Choroid plexus epithelial cell (primary cell): ENCODE measurements at regions not wholly inside any gene's neighbourhood (a gene's known extent, or its start where the extent isn't known, plus 50 kb on each side); places are given as distances from the start of the nearest gene placed in this dataset.

Source experiments
- DNase-seq: peaks from one replicate; pipeline ENCODE4 v3.0.0-alpha.2; 2010; ENCODE audit warnings: low read depth
- H3K4me3 ChIP-seq: 2 replicates; pipeline ENCODE4 v1.5.1; 2011; ENCODE audit warnings: low read depth, mild to moderate bottlenecking, control low read depth, low read length, moderate library complexity
- TF ChIP-seq, protein P1 (sequence below): conservative IDR thresholded peaks from 2 replicates; pipeline ENCODE4 v1.5.1; 2011; ENCODE audit warnings: low read depth, mild to moderate bottlenecking, control low read depth, inconsistent platforms, low read length, moderate library complexity

DNA sequence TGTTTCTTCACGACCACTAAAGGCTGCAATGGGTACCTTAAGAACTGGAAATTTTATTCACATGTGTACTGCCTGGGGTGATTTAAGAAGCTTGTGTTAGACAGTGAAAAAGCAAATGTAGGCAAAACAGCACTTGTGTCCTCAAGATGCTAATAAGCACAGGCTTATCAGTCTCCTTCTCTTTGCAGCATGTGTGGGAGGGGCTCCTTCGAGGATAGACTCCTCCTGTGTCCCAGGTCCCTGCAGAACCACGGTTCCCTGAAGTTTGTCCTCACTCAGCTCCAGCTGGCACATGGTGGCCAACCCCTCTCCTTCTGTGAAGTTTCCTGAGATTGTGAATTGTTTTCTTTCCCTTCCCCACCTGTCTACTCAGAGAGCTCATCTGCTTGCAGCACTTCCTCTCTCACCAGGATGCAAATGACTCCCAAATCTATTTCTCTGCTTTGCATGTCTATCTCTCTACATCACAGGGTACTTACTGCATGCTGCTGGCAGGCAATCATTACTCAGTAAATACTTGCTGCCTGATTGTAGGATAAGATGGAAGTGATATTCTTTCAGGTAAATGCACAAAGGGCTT lies 589.6 kb upstream of the KLHL29 start:
- TF ChIP-seq, protein P1, sequence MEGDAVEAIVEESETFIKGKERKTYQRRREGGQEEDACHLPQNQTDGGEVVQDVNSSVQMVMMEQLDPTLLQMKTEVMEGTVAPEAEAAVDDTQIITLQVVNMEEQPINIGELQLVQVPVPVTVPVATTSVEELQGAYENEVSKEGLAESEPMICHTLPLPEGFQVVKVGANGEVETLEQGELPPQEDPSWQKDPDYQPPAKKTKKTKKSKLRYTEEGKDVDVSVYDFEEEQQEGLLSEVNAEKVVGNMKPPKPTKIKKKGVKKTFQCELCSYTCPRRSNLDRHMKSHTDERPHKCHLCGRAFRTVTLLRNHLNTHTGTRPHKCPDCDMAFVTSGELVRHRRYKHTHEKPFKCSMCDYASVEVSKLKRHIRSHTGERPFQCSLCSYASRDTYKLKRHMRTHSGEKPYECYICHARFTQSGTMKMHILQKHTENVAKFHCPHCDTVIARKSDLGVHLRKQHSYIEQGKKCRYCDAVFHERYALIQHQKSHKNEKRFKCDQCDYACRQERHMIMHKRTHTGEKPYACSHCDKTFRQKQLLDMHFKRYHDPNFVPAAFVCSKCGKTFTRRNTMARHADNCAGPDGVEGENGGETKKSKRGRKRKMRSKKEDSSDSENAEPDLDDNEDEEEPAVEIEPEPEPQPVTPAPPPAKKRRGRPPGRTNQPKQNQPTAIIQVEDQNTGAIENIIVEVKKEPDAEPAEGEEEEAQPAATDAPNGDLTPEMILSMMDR = no peak
- no peak overlapping the region for H3K4me3 ChIP-seq
- no peak for DNase-seq

DNA sequence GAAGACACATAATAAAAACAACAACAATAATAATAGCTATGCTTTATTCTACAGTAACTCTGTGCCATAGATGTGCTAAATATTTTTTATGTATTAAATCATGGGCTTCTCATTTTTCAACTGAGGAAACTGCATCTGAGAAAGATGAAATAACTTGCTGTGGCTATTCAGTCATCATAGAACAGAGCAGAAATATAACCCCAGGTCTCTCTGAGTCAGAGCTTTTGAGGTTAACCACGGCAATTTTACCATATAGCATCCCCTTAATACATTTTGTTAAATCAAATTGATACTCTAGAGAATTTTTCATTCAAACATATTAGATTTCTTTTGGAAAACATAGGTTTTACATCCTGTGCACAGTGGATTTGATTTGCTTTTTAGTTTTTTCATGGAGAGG lies 586.6 kb upstream of the KLHL29 start:
- DNase-seq = no peak
- H3K4me3 ChIP-seq = no peak overlapping the region
- TF ChIP-seq, protein P1 = no peak

DNA sequence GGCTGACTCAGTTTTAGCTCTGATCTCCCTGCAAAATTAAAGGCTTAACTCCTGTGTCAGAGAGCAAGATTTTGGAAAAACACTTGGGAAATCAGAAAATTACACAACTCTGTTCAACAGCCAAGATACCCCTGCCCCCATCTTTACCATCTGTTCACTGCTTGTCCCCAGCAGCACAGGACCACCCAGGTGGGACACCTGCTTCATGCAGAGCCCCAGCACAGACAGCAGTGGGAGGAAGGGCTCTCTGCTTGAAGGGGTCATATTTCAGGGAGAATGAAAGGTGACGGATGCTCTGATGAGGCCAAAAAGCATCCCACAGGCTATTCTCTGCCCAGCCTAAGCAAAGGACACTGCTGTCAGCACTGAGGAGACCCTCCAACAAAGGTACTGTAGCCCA lies 584.6 kb upstream of the KLHL29 start:
- no peak overlapping the region for H3K4me3 ChIP-seq
- TF ChIP-seq, protein P1 = no peak
- no peak for DNase-seq

DNA sequence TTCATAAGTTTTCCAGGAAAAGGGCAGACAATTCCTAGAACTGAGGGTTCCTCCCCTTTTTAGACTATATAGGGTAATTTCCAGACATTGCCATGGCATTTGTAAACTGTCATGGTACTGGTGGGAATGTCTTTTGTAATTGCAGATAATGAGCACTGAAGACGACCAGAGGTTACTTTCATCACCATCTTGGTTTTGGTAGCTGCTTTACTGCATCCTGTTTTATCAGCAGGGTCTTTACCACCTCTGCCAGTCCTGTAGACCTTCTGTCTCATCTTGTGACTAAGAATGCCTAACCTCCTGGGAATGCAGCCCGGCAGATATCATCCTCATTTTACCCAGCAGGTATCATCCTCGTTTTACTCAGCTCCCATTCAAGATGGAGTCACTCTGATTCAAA lies 583.9 kb upstream of the KLHL29 start:
- TF ChIP-seq, protein P1 = no peak
- no peak for DNase-seq
- no peak overlapping the region for H3K4me3 ChIP-seq

DNA sequence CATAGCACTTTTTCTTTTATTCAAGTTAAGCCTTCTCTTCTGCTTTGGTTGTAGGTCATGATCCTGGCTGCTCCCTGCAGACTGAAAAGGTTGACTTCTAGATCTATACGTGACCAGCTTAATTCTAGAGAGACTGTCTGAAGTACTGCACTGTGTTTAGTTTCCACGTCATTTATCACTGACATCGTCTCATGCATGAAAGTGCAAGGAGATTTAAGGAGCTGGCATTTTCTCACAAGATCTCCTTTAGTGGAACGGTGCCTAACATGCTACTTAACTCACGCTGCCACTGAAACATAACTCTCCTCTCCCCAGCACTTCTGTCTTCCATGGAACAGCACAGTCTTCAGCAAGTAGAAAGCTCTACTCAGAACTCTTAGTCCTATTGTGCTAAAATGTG lies 583.0 kb upstream of the KLHL29 start:
- TF ChIP-seq, protein P1 = no peak
- no peak overlapping the region for H3K4me3 ChIP-seq
- no peak for DNase-seq

DNA sequence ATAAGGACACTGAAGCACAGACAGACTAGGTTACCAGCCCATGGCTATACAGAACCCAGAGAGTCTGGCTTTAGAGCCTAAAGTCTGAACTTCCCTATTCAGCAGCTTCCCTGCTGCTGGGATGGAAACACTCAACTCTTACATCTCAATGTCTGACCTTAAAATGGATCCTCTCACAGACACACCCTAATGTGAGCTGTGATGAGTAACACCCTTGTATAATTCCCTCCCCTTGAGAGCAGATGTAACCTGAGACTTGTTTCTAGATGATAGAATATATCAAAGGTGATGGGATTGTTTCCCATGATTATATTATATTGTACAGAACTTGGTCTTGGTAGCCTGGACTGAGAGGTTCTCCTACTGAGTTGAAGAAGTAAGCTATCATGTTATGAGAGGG lies 577.1 kb upstream of the KLHL29 start:
- TF ChIP-seq, protein P1 = no peak

DNA sequence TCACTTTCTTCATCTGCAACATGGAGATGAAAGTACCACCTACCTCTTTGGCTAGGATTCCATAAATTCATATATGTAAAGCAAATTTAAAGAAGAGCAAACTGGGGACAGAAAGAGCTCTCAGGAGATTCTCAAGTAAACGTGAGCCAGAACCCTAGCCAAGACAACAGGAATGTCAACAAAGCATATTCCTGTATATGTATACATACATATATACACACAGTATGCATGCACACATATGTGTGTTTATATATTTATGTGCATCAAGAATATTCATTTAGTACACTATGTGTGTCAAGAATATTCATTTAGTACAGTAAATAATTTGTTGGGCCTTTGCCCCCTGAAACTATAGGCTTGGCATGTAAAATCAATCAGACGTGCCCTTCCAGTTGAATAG lies 574.4 kb upstream of the KLHL29 start:
- DNase-seq = no peak
- TF ChIP-seq, protein P1 = no peak

More for the DNA sequence above, 577.1 kb upstream of the KLHL29 start:
- H3K4me3 ChIP-seq = no peak overlapping the region
- no peak for DNase-seq

More for the DNA sequence above, 574.4 kb upstream of the KLHL29 start:
- H3K4me3 ChIP-seq = no peak overlapping the region
